ENCODE measurements at regions not wholly inside any gene's neighbourhood (a gene's known extent, or its start where the extent isn't known, plus 50 kb on each side); places are given as distances from the start of the nearest gene placed in this dataset.

- TF ChIP-seq CTCF (IDR thresholded peaks at IDR 0.05; ENCODE audit: insufficient read depth, low read length) (no peak), GABPA (IDR thresholded peaks at IDR 0.05; ENCODE audit: low read depth) (no peak), POLR2AphosphoS5 (IDR thresholded peaks at IDR 0.05; ENCODE audit: low read depth) (no peak), SPI1 (IDR thresholded peaks at IDR 0.05; ENCODE audit: borderline replicate concordance, low read depth) (no peak)
Observed at GRCh38 chr10:10368951-10369576, 648.6 kb upstream of the CELF2 start.

Data from HL-60 (cell line).